GM18505 (cell line): ENCODE measurements at regions not wholly inside any gene's neighbourhood (a gene's known extent, or its start where the extent isn't known, plus 50 kb on each side); places are given as distances from the start of the nearest gene placed in this dataset.

Source experiments
- ATAC-seq: cut with Tn5 transposase; IDR thresholded peaks from one replicate; pipeline ENCODE4 v1.9.1; 2021; ENCODE audit not compliant: unreplicated experiment
- POLR2A ChIP-seq: IDR thresholded peaks from 4 replicates; pipeline ENCODE4 v1.6.1; 2011; ENCODE audit warnings: borderline replicate concordance; ENCODE audit not compliant: insufficient read depth, insufficient read length; ENCODE audit errors: extremely low read depth

GRCh38 chrX:149152941-149153340 lies 352.2 kb downstream of the IDS start:
- no peak for ATAC-seq
- TF ChIP-seq POLR2A = no peak

DNA sequence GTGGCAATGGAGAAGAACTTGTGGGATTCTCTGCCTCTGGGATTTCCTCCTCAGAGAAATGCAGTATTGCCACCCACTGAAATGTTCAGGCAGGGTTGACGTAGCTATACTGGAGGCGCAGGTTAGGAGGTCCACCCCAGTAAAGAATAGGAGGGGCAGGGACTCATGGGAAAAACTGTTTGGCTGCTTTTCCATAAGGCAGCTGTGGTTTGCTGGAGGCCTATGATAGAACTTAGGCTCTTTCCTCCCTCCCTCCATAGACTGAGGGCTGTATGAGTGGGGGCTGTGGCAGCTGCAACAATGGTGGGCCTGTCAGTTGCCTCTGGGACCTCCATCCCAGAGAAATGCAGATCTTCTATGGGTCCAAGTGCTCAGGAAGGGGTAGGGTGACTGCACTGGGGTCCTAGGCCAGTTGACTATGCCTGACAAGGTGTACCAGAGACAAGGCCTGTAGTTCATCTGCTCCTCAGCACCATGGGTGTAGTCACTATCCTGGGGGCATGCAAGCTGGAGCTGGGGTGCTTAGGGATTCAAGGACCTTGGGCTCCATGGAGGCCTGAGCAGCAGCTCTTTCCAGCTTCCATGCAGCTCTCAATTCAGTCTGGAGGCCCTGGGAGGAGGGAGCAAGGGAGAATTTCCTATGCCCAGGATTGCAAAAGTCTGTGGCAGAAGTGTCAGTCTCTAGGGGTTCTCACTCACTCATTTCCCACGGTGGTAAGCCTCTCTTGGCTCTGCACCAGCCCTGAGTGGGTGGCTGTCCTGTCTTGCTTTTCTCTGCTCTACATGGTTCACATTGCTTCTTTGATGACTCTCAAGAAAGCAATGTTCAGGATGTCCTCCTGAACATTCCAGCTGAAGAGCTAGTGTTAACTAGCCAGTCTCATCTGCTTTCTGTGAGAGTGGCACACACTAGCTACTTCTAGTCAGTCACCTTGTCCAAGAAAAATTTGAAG lies 353.0 kb downstream of the IDS start:
- ATAC-seq = no peak
- no peak for TF ChIP-seq POLR2A

DNA sequence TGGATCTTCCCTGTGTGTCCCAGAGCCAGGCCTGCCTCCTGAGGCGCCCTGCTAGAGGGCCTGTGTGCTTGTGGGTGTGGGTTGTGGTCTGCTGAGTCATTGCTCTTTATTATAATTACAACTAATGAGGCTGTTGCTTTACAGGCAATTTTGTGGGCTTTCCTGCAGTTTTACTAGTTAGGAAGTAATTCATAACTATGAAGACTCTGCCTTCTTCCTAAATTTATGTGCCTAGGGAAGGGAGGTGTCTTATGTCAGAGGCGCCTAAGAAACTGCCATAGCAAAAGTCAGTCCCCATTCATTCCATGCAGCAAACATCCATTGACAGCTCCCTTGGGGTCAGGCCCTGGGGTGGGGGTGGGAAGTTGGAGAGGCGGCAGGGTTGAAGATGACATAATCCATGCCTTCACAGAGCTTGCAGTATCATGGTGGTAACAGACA lies 359.2 kb downstream of the IDS start:
- no peak for TF ChIP-seq POLR2A
- ATAC-seq = no peak

GRCh38 chrX:149131774-149132173 lies 373.3 kb downstream of the IDS start:
- ATAC-seq = no peak
- no peak for TF ChIP-seq POLR2A

DNA sequence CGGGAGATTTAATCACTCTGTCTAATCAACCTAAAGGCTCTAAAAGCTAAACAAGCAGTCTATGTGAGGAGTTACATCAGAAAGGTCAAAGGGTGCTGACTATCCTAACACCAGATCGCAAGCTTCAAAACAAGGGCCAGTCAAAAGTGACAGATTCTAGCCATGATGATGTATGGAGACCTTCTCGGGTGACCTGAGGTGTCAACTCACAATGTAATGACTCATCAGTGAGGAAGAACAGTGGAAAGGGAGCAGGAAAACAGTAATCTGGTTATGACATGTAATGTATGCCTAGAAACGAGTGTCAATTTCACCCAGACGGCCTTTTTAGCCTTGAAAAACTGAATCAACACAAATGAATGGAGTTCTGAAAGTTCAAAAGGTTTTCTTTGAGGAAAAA lies 375.3 kb downstream of the IDS start:
- no peak for TF ChIP-seq POLR2A
- no peak for ATAC-seq

DNA sequence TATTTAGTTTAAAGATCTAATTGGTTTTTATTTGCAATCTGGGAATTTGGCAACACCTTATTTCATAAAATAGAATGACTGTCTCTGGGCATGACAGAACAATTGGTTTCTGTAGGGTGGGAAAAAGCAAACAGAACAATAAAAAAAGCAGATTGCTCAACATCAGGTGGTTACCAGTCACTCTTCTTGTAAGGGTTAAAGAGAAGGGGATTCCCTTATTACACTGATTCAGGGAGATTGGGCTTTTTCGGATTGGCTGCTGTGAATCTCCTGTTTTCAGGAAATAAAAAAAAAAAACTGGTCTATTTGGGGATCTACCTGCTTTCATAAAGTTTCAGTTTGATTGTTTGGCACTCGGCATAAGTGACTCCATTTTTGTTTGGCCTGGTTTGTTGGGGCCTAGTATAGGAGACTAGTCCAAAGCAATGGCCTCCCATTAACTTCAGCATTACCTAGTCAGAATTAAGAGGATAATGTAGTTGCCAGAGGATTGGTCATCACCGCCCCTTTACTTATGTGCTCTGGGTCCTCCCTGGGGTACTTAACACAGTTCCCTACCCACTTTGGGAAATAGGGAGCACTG lies 380.5 kb downstream of the IDS start:
- ATAC-seq = no peak
- no peak for TF ChIP-seq POLR2A

DNA sequence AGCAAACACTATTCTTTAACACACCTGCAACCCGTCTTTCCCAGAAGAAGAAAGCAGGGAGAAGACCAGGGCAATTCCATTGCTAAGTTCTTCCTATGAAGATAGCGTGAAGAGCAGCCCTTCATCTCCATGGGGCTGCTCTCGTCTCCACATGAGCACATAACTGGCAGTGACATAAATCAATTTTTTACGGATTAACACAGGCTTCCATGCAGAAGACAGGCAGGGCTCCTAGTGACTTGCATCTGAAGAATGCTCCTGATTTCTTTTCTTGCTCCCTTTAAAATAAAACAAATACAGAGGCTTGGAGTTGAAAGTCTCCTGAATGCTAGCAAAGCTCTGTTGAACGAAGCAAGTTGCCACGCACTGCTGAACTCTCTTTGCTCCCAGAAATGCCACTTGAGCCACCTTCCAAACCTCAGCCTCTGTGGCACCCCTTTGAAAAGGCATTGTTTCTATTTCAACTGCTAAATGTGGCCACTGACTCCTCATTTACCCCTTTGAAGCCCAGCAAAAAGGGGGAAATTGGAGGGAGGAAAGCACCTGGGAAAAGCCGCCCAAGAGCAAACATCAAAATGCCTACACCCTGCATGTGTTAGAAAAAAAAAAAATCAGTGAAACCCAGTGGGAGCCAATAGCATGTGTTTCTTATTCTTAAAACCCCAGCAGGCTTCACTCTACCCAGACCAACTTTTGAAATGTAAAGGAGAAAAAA lies 383.7 kb downstream of the IDS start:
- no peak for TF ChIP-seq POLR2A
- no peak for ATAC-seq

DNA sequence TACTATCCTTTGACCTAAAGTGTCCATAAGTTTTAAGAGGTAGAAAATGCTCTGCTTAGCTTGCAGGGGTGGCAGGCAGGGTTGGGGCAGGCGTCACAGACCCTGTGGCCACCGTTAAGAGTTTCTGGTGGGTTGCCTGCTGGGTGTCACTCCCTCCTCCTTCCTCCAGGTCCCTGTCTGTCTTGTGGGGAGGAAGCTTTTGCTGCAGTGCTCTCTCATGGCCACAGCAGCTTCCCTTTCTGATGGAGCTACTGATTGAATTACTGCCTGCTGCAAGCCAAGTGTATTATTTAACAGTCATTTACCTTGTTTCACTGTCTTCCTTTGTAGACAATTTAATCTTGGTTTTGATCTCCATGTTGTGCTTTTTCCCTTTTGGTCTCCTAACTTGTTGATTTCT lies 384.6 kb downstream of the IDS start:
- TF ChIP-seq POLR2A = no peak
- no peak for ATAC-seq

DNA sequence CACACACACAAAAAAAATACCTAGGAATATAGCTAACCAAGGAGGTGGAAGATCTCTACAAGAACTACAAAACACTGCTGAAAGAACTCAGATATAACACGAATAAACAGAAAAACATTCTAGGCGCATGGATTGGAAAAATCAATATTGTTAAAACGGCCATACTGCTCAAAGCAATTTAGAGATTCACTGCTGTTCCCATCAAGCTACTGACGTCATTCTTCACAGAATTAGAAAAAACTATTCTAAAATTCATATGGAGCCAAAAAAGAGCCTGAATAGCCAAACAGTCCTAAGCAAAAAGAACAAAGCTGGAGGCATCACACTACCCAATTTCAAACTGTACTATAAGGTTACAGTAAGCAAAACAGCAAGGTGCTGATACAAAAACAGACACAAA lies 390.2 kb downstream of the IDS start:
- ATAC-seq = no peak
- TF ChIP-seq POLR2A = no peak

DNA sequence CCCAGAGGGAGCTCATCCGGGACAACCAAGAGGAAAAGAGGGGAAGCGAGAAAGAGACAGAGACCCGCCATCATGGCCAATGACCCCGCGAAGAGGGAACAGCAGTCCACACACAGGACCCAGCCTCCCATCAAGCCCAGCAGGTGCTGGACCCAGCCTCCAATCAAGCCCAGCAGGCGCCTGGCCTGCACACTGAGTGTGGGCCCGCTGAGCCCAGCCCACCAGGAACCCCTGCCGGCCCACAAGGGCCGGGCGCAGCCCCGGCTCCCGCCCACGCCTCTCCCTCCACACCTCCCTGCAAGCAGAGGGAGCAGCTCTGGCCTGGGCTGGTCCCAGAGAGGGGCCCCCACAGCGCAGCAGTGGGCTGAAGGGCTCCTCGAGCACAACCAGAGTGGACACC lies 391.1 kb downstream of the IDS start:
- no peak for TF ChIP-seq POLR2A
- ATAC-seq = no peak

- TF ChIP-seq POLR2A = no peak
- ATAC-seq = no peak
These were observed 407.3 kb downstream of the IDS start for GRCh38 chrX:149097786-149098185.

- TF ChIP-seq POLR2A = no peak
- ATAC-seq = no peak
These were observed 412.9 kb downstream of the IDS start for GRCh38 chrX:149092179-149092578.

DNA sequence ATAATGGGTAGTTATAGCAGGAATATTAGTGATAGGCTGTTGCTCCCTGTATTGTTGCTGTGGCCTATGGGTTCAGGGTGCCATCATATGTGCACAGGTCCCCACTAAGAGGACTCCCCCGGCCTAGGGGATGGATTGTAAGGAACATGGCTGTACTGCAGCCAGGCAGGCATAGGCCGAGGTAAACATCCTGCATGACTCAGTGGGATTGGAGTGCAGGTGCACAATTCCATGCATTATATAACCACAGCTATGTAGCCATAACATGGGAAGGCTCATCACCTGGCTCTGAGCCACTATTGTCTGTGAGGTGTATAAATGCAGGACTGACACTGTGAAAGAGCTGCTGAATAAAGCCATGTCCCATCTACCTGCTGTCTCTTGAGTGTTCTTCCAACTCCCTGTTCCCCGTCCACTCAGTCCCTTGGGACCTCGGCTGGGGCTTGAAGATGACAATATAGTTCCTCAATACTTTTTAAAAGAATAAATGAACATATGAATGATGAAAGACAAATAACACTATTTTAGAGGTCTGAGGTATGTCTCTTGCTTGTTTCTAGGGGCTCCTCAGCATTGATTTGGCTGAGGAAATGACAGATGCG lies 425.2 kb downstream of the IDS start:
- ATAC-seq = no peak
- TF ChIP-seq POLR2A = no peak

GRCh38 chrX:149074398-149074797 lies 430.7 kb downstream of the IDS start:
- TF ChIP-seq POLR2A = no peak
- ATAC-seq = peak; percentile 70

DNA sequence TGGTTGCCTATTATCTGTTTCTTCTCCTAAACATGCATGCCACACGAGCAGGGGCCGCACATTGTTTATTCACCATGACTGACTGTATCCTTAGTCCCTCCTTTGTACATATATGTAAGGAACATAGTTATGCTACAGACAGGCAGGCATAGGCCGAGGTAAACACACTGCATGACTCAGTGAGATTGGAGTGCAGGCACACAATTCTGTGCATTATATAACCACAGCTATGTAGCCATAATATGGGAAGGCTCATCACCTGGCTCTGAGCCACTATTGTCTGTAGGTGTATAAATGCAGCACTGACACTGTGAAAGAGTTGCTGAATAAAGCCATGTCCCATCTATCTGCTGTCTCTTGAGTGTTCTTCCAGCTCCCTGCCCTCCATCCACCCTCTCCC lies 431.6 kb downstream of the IDS start:
- no peak for ATAC-seq
- TF ChIP-seq POLR2A = no peak
